ENCODE measurements at regions not wholly inside any gene's neighbourhood (a gene's known extent, or its start where the extent isn't known, plus 50 kb on each side); places are given as distances from the start of the nearest gene placed in this dataset.

DNA sequence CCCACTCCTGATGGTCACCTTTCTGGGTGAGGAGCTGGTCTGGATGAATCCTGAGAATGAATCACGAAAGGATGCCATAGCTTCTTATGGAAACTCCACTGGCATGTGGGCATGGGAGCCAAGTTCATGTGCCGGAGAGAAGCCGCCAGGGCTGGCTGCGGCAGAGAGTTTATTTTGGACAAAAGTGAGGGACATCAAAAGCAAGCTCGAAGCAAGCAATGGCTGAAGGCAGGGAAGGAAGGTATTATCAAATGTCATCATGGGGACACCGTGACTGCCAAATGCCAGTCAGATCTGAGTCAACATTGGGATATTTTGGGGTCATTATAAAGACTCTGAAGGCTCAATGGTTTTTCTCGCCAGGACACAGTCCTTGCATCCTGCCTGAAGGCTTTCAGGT is 249.1 kb downstream of the QKI start:
- DNase-seq = no peak

DNA sequence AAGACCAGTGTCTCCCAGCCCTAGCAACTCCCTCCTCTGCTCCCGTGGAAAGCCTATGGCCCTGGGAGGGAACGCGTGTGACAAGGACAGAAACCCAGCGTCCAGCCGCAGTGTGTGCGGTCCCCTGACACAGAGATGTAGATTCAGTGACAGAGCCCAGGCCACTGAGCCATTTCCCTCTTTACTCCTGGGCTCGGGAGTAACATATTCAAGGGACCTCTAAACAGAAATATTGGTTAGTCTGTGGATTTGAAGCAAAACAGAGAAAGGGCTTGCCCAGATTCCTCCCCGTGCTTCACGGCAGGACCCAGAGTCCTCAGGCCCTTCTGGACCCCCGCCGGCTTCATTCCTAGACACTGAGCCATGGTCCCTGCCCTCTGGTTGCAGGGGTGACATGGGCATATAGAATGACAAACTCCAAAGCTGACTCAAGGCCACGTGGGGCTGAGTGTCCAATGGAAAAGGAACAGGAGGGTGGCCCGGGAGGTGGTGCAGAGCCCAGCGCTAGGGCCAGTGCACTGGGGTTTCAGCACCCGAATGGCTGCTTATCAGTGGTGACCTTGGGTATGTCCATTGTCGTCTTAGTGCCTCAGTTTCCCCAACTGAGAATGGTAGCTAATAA is 248.2 kb downstream of the QKI start:
- no peak for DNase-seq

DNA sequence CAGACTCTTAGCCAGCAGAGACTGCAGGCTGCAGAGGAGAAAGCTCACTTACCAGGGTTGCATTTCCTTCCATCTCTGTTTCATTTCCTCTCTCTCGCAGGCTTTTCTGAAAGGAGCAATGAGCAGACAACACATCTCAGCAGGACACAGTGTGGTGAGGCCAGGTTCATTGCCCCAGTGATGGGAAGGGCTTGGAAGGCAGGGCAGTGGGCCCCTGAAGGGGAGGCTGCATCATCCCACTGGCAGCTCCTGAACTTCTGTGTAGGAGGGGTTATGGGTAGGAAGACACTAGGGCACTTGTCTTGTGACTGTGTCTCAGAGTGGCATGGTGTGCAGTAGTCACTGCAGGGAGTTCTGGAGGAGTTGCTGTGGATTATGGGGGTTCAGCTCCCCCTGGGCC is 246.8 kb downstream of the QKI start:
- no peak for DNase-seq

DNA sequence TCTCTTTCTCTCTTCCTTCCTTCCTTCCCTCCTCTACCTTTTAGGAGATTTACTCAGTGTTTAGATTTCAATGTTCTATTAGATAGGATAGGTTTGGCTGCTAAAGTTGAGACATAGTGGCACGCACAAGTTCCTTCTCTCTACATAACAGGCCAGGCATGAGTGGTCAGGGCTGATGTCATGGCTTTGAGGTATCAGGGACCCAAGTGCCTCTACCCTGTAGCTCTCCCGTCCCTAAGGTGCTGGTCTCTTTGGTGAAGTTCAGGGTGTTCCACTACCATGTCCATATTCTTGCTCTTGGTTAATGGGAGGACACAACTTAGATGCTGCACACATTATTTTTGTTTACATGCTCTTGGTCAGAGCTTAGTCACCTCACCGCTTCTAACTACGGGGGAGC is 245.3 kb downstream of the QKI start:
- no peak for DNase-seq

DNA sequence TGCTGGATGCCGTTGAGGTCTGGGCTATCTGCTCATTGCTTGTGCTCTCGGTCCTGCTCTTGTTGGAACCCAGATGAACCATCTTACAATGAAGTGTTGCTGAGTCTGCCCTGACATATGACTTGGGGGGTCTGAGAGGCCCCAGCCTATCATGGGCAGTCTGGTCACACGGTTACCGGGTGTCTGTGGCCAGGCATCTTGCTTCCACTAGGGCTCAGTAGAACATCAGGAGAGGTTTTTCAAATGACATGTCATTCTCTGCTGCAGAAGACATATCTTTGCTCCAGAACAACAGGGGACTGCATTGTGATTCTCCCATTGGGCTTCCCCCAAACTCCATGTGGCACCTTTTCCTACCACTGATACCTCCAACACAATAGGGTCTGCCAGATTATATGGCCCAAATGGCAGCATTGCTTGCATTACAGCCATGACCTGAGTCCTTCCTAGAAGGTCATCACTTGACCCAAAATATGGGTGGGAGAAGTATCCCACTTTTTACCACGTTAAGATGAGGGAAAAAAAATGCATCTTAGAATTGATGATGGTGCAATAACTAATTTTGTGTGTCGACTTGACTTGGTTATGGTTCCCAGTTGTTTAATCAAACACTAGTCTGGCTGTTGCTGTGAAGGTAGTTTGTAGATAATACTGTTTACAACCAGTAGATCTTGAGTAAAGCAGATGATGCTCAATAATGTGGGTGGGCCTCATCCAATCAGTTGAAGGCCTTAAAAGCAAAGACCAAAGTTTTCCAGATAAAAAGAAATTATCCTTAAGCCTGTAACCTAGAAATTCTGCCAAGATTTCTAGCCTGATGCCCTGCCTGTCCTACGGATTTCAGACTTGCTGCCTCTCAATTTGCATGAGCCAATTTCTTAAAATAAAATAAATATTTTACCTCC is 241.0 kb downstream of the QKI start:
- no peak for DNase-seq

DNA sequence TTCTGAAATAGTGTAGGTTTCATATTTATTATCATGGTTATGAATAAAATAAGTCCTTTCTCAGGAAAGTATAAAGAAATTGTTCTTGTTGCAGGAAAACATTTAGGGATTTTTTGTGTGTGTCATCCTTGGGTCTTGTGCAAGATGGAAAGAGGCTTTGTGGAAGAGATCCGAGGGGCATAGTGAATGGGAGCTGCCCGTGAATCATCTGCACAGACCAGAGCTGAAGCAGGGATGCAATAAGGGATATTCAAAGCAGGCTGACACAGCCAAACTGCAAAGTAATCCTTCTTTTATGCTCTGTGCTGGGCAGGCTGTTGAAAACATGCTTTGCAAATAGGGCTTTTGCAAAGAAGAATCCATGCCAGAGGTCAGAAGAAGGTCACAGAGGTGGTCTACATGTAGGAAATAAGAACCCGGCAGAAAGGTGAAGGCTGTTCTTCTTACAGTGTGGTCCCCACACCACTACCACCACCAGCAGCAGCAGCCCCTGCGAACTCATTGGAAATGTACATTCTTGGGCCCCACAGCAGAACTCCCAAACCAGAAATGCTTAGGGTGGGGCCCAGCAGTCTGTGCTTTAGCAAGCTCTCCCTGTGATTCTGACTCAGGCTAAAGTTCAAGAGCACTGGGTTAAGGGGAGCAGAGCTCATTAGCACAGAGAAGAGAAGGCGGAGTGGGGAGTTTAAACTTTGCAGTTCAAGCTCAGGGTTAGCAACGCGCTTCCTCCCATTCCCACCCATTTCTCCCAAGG is 237.6 kb downstream of the QKI start:
- DNase-seq = no peak

DNA sequence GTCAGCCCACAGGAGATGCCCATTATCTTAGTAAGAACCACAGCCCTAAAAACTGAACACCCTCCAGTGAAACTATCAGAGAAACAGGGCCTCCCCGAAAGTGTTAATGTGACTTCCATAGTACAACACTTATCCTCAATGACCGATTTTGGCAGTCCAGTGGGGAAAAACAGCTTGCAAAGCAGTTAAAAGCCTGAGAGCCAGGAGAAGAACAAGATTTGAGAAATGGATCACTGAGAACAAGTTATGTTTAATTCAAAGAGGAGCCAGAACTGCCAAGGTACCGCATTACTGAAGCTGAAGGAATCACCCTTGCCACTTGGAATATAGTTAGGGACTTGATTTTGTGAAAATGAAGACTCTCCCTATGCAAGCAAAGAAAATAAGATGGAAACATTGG is 236.9 kb downstream of the QKI start:
- no peak for DNase-seq

DNA sequence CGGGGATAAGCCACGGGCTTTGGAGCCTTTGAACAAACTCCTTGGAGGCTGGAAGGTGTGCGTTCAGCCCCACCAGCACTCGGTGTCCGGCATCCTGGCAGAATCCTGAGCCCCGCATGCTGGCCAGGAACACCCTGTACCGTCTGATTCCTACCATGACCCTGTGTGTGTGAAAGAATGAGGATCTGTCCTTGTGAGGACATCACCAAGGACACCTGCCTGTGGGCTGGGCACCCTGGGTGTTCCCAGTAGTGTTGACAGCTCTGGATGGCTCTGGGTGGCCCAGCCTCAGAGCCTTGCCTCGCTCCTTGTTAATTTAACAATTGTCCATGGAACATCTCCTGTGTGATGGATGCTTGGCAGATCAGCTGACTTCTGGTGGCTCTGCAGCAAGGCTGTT is 234.3 kb downstream of the QKI start:
- DNase-seq = no peak

DNA sequence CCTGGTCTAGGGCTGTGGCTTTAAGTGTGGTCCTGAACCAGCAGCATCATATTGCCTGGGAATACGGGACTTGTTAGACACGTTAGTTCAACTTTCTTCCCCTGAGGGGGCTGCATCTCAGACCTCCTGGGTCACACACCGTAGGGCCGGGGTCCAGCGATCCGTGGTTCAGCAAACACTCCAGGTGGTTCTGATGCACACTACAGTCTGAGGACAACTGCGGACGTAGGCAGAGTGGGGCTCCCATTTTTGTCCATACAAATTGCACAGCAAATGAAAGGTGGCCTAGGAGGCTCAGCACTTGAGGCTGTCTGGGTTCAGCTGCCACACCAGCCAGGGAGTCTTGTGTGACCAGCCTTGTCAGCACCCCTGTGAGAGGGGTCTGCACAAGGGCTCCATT is 233.1 kb downstream of the QKI start:
- DNase-seq = no peak

DNA sequence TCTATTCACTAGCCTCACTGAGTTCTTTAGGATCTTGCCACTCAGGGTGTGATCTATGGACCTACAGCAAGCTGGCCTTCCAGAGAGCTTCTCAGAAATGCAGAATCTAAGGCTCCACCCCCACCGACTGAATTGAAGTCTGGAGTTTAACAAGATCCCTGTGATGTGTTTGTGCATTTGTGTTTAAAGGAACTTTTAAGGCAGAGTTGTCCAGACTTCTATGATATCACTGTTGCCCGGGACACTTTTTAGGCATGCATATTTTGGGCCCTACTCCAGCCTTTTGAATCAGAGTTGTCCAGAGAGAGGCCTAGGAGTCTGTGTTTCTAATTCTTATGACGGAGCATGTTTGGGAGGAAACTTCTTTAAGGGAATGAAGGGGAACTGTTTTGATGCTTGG is 232.3 kb downstream of the QKI start:
- no peak for DNase-seq

DNA sequence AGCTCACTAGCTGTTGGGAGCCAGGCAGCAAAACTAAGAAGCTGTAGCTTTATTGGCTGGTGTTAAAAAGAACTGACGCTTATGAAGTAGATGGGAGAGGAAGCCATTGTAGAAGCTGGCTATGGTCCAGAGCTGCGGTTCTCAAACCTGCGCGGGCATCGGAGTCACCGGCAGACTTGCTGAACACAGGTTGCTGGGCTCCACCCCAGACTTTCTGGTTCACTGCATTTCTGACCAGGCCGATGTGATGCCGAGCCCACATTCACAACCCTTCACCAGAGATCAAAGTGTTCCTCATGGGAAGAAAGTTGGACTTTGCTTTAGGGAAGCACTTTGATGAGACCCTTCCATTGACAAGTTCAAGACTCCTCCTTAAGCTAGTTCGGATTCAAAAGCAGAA is 231.6 kb downstream of the QKI start:
- no peak for DNase-seq

DNA sequence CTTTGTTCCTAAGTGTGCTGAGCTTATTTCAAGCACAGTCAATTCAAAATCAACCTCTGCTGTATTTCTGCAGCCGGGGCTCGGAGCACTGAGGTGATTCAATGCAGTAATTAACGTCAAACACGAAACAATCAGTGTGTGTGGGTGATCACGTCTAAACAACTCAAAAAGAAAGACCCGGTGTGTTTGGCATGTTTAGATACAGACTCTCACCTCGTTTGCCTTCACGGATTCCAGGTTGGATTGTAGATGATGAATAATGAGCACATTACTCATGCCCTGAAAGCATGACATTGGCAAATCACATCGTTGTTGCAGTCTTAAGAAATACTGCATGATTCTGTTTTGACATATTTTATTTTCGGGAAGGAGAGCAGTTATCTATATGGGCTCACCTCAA is 231.0 kb downstream of the QKI start:
- DNase-seq = no peak

DNA sequence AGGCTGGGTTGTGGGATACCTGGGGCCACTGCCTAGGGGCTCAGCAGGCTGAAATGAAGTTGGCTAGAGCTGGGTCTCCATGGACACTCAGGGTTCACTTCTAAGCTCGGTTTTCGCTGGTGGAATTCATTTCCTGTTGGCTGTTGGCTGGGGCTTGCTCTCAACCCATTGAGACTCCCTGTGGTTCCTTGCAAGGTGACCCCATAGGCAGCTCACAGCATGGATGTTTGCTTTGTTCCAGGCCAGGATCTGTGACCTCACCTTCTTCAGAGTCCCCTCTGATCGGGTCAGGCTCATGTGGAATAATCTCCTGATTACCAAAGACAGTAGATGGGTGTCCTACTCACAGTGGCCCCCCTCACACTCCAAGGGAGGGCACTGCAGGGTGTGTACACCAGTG is 229.3 kb downstream of the QKI start:
- no peak for DNase-seq

DNA sequence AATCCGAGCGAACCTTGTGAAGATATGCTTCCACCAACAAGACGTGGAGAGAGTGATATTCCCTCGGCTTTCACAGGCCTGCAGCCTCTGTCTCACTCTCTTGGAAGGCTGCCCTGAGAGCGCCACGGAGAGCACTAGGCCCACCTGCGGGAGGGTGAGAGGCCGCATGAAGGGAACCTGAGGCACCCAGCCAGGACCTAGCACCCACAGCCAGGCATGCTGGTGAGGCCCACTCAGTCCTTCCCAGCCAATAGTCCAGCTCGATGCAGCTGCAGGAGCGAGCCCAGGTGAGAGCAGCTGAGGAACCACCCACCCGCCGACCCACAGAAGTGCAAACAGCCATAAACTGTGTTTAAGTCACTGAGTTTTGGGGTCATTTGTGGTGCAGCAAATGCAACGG is 227.2 kb downstream of the QKI start:
- DNase-seq = no peak

DNA sequence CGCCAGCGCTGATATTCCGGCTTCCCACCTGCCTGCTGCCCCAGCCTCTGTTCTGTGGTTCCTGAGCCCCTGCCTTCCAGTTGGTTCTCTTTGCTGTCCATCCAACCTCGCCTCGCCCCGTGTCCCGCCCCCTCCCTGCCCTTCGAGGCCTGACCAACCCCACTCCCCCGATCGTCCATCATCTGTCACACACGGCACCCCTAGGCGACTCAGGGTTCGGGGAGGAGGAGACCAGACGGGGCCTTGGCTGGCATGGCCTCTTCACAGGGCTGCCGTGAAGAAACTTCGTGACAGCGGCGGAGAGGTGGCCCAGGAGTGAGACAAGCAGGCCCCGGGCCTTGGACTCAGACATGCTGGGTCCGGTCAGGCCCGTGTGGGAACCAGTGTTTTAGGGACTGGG is 226.1 kb downstream of the QKI start:
- DNase-seq = no peak

DNA sequence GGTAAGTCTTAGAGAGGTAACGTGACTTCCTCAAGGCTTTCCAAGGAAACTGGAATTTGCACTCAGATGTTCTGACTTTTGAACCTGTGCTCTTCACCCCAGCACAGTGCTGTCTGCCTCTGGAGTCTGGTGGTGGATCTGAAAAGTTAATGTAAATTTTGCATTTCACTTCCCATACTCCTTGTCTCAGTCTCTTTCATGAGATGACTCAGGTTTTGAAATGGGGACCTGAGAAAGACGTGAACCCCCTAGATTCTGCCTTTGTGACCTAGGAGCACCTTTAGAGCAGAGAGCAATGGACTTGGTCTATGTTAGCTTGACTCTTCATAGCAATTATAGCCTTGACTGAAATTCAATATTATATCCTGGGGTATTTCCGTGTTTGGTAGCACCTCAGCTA is 223.0 kb downstream of the QKI start:
- no peak for DNase-seq

DNA sequence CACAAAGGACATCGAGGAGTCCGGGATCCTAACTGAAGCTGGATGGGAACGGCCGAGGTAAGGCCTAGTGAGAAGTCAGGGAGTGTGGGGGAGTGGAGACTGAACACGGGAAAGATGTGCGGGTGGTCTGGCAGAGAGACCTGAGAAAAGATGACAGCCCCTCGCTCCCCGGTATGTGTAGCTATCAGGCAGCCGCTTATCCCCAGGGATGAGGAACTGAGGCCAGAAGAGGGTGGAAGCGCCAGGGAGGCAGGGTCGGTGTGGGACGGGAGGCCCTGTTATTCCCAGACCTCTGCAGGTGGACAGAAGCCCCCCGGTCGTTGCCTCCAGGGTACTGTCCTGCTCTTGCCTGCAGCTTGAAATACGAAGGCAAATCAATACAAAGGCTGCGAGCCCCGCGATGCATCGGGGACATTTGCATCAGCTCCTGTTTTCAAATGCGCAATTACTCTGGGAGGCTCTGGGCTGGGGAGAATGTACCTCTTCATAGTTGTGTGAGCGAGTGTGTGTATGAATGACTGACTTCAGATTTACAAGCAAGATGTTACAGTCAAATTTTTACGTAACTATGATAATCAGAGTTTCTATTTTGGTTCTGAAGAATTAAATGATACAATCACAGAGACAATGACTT is 221.3 kb downstream of the QKI start:
- DNase-seq = no peak

DNA sequence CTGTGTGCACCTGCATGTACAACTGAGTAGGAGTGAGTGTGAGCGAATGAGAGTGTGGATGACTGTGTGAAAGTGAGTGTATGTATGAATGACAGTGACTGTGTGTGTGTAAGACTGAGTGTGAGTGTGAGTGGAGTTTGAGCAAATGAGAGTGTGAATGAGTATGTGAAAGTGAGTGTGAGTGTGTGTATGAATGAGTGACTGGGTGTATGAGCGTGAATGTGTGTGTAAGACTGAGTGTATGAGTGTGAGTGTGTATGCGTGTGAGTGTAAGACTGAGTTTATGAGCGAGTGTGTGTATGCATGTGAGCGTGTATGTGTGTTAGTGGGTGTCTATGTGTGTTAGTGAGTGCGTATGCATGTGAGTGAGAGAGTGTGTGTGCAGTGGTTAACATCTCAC is 220.8 kb downstream of the QKI start:
- DNase-seq = no peak

DNA sequence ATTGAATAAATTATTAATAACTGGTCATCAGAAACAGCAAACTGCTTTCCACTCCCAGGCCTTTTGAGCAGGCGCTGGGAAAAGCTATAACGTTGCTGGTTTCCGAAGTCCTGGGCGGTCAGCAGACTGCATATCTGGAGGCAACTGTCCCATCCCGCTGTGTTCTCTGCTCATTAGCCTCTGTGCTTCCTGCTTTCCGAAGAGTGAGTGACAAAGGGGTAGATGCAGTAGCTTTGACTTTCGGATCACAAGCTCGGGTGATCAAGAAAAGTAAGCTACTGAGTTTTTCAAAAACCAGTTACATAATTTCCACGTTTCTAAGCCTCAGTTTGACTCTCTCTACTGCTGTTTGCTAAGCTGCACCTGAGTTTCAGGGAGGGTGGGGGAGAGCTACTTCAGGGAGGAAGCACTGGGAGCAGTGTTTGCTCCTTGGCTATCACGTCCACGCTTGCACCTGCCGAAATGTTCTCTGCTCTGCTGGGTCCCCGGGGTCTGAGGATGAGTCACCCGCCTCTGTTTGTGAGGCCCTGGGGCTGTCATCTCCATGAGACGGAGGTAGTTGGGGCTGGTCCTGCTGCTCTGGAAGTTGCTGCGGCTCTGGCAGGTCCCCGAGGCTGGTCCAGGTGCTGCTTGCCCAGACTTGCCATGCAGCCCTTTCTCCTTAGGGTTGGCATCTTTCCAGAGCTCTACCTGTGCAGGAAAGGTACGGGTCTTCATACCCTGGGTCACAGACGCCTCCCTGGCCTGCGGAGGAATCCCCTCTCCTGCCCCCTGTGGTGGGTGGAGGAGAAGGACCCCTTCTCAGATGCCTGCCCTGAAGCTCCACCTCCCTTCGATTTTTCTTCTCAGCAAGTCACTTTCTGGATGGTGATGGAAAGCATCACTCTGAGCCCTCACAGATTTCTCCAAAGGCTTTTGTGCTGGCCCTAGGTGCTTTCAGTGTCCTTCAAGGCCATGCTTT is 220.0 kb downstream of the QKI start:
- no peak for DNase-seq

DNA sequence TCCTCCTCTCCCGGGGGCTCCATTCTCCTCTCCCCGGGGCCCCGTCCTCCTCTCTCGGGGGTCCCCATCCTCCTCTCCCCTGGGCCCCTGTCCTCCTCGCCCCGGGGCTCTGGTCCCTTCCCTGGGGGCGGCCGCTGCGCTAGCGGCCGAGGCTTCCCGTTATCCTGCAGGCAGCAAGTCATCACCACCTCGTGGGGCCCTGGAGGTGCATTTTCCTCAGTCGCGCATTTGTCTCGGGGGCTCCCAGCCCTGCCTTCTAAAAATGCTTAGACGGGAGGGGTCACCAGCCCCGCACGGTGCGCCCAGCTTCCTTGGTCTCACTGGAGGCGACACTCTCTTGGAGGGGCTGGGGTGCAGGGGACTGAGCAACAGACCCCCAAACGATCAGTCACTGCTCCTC is 216.5 kb downstream of the QKI start:
- DNase-seq = no peak

DNA sequence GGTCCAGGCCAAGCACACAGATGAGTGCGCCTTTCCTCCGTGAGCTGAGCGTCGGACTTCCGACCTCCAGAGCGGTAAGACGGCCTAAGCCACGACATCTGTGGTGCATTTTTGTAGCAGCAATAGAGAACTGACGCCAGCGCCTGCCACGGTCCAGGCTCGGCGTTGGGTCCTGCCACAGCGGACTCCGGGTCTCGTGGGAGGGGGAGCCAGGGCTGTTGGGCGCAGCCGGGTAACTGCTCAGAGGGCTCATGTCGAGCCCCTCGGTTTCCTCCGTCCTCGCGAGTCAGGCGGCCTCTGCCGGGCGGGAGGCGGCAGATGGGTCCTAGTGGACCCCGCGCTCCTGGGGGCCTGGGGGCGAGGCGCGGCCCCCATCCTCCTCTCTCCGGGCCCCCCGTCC is 216.1 kb downstream of the QKI start:
- no peak for DNase-seq

DNA sequence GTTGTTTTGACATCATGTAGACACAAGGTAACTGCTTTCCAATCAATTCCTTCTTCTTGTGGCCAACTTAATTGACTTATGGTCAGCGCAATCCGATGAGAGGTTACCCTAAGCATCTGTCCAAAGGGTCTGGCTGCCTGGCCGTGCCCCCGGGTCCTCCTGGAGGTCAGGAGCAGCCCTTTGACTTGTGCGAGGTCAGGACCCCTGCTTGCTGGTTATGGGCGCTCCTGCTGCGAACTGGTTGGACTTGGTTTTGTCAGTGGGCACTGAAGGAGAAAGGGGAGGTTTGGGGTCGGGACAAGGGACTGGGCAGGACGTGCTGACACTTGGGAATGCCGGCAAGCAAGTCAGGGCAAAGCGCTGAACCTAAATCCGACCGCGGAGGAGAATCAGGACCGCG is 215.6 kb downstream of the QKI start:
- DNase-seq = no peak
